ENCODE measurements at regions not wholly inside any gene's neighbourhood (a gene's known extent, or its start where the extent isn't known, plus 50 kb on each side); places are given as distances from the start of the nearest gene placed in this dataset.

DNA sequence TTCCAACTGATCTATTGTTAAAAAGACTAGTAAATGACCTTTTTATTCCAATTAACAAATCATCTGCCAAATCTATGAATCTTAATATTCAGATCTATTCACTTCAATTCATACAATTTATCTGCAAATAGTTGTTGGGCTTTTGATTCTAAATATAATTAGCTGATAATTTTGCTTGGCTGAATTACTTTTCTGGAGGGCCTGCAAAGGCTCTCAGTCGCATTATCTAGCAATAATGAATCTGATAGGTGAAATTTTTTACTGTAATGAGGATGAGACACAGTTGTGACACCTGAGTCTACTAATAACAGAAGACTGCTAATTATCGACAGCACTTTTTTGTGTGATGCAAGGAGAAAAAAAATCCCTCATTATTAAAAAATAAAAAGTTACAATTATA, 565.1 kb downstream of the ZEB2 start (continued):
- TF ChIP-seq, protein P1, sequence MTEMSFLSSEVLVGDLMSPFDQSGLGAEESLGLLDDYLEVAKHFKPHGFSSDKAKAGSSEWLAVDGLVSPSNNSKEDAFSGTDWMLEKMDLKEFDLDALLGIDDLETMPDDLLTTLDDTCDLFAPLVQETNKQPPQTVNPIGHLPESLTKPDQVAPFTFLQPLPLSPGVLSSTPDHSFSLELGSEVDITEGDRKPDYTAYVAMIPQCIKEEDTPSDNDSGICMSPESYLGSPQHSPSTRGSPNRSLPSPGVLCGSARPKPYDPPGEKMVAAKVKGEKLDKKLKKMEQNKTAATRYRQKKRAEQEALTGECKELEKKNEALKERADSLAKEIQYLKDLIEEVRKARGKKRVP (CRISPR knock-in tag; IDR thresholded peaks at IDR 0.05), result no peak

DNA sequence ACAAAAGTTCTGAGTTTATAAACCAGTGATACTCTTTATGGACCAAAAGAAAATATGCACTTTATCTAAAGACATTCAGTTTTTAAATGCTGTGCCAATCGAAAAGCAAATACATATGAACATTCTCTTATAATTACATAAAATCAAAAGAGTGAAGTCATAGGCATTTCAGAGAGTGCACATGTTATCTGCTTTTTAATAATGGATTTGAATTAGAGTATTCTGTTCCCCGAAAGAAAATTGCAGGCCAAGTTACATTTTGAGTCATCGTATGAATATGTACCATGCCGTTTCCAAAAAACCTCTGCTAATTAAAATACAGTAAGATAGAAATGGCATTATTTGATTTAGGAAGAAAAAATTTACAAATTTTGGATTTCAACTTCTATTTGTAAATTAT, 565.7 kb downstream of the ZEB2 start:
- no peak overlapping the region for H3K4me3 ChIP-seq
- no peak for ATAC-seq
- in situ Hi-C loops (cut with MboI), result no loop called here
- H3K9ac ChIP-seq (ENCODE audit: insufficient read depth in 1 of 2, low read depth in 2 of 2, low read length in 2 of 2), result no peak overlapping the region
- 61% methylated on average over 4 of the region's 4 CpGs for WGBS (ENCODE audit: insufficient coverage, low coverage, missing lambda C conversion rate)
- ChIA-PET POLR2A (no interaction called here), CTCF (ENCODE audit: low intra/inter-chr PET ratio) (no interaction called here)
- no peaks in the 10 kb centered on the region for H3K9me1 ChIP-seq (ENCODE audit: control insufficient read depth, insufficient read depth, low read length)
- no peaks in the 10 kb centered on the region for H3K4me1 ChIP-seq (replicated peaks in 1 of 2; ENCODE audit: control insufficient read depth in 2 of 2, insufficient read depth in 2 of 2, low read length in 2 of 2)
- H3K27me3 ChIP-seq (ENCODE audit: control insufficient read depth in 2 of 2, insufficient read depth in 2 of 2, low read length in 2 of 2), result no peaks in the 10 kb centered on the region
- H2AFZ ChIP-seq (ENCODE audit: low read depth, low read length), result no peak overlapping the region
- intact Hi-C loops (cut with micrococcal nuclease), result no loop called here
- BruUV-seq (replicated peaks), result no TSS peak
- H3K4me2 ChIP-seq (ENCODE audit: insufficient read depth, low read length), result no peak overlapping the region
- H3K79me2 ChIP-seq (ENCODE audit: control insufficient read depth, insufficient read depth, low read length), result no peaks in the 10 kb centered on the region
- H3K27ac ChIP-seq (ENCODE audit: extremely low read depth, low read depth, low read length), result no peak overlapping the region
- DNase-seq (ENCODE audit: extremely low read depth in 1 of 4, low spot score in 3 of 4), result no peak
- H3K36me3 ChIP-seq (ENCODE audit: control insufficient read depth, insufficient read depth, low read length), result no peaks in the 10 kb centered on the region
- H4K20me1 ChIP-seq (replicated peaks; ENCODE audit: control insufficient read depth, insufficient read depth, low read length), result no peaks in the 10 kb centered on the region
- H3K9me3 ChIP-seq (replicated peaks; ENCODE audit: control insufficient read depth, insufficient read depth, low read depth, low read length), result no peaks in the 10 kb centered on the region
- FAIRE-seq, result no peak
- TF ChIP-seq BRCA1 (IDR thresholded peaks at IDR 0.05) (no peak), BRCA1 (CRISPR knock-in tag; IDR thresholded peaks at IDR 0.05) (no peak), TBP (optimal IDR thresholded peaks at IDR 0.05; ENCODE audit: low read depth, low read length) (no peak), MECOM (CRISPR knock-in tag; IDR thresholded peaks at IDR 0.05) (no peak), NFRKB (IDR thresholded peaks at IDR 0.05; ENCODE audit: low read depth) (no peak), NR2C2 (CRISPR knock-in tag; IDR thresholded peaks at IDR 0.05) (no peak), NR2C2 (tag; IDR thresholded peaks at IDR 0.05) (no peak), ELF1 (tag; IDR thresholded peaks at IDR 0.05) (no peak), ZNF583 (CRISPR knock-in tag; IDR thresholded peaks at IDR 0.05) (no peak)
- TF ChIP-seq, protein P2, sequence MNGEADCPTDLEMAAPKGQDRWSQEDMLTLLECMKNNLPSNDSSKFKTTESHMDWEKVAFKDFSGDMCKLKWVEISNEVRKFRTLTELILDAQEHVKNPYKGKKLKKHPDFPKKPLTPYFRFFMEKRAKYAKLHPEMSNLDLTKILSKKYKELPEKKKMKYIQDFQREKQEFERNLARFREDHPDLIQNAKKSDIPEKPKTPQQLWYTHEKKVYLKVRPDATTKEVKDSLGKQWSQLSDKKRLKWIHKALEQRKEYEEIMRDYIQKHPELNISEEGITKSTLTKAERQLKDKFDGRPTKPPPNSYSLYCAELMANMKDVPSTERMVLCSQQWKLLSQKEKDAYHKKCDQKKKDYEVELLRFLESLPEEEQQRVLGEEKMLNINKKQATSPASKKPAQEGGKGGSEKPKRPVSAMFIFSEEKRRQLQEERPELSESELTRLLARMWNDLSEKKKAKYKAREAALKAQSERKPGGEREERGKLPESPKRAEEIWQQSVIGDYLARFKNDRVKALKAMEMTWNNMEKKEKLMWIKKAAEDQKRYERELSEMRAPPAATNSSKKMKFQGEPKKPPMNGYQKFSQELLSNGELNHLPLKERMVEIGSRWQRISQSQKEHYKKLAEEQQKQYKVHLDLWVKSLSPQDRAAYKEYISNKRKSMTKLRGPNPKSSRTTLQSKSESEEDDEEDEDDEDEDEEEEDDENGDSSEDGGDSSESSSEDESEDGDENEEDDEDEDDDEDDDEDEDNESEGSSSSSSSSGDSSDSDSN (IDR thresholded peaks at IDR 0.05; ENCODE audit: borderline replicate concordance in 1 of 2, low read depth in 2 of 2, low read length in 2 of 2), result no peak
- TF ChIP-seq, protein P3, sequence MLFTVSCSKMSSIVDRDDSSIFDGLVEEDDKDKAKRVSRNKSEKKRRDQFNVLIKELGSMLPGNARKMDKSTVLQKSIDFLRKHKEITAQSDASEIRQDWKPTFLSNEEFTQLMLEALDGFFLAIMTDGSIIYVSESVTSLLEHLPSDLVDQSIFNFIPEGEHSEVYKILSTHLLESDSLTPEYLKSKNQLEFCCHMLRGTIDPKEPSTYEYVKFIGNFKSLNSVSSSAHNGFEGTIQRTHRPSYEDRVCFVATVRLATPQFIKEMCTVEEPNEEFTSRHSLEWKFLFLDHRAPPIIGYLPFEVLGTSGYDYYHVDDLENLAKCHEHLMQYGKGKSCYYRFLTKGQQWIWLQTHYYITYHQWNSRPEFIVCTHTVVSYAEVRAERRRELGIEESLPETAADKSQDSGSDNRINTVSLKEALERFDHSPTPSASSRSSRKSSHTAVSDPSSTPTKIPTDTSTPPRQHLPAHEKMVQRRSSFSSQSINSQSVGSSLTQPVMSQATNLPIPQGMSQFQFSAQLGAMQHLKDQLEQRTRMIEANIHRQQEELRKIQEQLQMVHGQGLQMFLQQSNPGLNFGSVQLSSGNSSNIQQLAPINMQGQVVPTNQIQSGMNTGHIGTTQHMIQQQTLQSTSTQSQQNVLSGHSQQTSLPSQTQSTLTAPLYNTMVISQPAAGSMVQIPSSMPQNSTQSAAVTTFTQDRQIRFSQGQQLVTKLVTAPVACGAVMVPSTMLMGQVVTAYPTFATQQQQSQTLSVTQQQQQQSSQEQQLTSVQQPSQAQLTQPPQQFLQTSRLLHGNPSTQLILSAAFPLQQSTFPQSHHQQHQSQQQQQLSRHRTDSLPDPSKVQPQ (CRISPR knock-in tag; IDR thresholded peaks at IDR 0.05; ENCODE audit: borderline replicate concordance), result no peak
- TF ChIP-seq, protein P4, sequence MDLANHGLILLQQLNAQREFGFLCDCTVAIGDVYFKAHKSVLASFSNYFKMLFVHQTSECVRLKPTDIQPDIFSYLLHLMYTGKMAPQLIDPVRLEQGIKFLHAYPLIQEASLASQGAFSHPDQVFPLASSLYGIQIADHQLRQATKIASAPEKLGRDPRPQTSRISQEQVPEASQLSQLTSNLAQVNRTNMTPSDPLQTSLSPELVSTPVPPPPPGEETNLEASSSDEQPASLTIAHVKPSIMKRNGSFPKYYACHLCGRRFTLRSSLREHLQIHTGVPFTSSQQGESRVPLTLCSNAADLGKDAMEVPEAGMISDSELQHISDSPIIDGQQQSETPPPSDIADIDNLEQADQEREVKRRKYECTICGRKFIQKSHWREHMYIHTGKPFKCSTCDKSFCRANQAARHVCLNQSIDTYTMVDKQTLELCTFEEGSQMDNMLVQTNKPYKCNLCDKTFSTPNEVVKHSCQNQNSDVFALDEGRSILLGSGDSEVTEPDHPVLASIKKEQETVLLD (IDR thresholded peaks at IDR 0.05), result no peak
